ENCODE measurements at regions not wholly inside any gene's neighbourhood (a gene's known extent, or its start where the extent isn't known, plus 50 kb on each side); places are given as distances from the start of the nearest gene placed in this dataset.
"Not testable (repeated sequence)": the region's sequence is repeated elsewhere in the genome, so short reads cannot be mapped to it uniquely, and the experiment has no call there.

DNA sequence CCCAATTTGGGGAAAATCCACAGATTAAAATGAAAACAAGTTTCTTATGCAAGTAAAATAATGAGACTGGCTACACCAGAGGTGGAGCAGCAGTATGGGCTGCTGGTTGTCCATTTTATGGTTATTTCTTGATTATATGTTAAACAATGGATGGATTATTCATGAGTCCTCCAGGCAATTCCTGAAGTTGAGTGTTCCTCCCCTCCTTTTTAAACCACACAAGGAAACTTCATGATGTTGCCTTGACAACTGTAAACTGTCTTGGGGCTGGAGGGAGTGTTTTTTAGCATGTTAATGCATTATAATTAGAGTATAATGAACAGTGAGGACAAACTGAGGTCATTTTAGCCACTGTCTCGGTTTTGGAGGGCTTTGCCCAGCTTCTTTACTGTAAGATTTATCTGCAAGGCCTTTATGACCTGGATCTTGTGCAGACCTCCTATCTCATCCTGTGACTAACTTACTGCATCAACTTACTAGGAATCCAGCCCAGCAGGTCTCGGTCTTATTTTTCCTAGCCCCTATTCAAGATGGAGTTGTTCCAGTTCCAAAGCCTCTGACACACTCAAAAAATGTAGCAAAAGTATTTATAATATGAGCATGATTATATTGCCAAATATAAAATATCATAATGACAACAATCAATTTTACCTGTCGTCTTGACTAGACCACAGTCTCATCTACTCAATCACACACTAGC is 534.0 kb downstream of the TMEM121 start:
- Histone ChIP-seq H3K27me3 (ENCODE audit: control insufficient read depth, insufficient read depth, low read length) (no peaks in the 10 kb centered on the region), H3K4me3 (replicated peaks in 1 of 4; ENCODE audit: control extremely low read depth in 1 of 4, insufficient read depth in 1 of 4, low read depth in 3 of 4, low read length in 4 of 4) (no peak overlapping the region), H3K27ac (ENCODE audit: insufficient read depth, low read length) (no peak overlapping the region), H3K4me1 (ENCODE audit: control insufficient read depth, extremely low read depth, insufficient read depth, low read length) (no peaks in the 10 kb centered on the region), H3K79me2 (ENCODE audit: control insufficient read depth, insufficient read depth, low read length) (no peaks in the 10 kb centered on the region), H4K20me1 (ENCODE audit: control insufficient read depth, extremely low read depth, insufficient read depth, low read length) (no peaks in the 10 kb centered on the region), H3K9ac (ENCODE audit: insufficient read depth, low read length) (no peak overlapping the region), H3K36me3 (ENCODE audit: control insufficient read depth, insufficient read depth, low read length) (no peaks in the 10 kb centered on the region), H2AFZ (ENCODE audit: low read length) (no peak overlapping the region), H3K9me3 (ENCODE audit: control insufficient read depth, insufficient read depth, low read depth, low read length) (no peaks in the 10 kb centered on the region), H3K4me2 (ENCODE audit: extremely low read depth, insufficient read depth, low read length) (no peak overlapping the region)
- no peak for DNase-seq (ENCODE audit: low read depth in 2 of 2)
- TF ChIP-seq, protein P1, sequence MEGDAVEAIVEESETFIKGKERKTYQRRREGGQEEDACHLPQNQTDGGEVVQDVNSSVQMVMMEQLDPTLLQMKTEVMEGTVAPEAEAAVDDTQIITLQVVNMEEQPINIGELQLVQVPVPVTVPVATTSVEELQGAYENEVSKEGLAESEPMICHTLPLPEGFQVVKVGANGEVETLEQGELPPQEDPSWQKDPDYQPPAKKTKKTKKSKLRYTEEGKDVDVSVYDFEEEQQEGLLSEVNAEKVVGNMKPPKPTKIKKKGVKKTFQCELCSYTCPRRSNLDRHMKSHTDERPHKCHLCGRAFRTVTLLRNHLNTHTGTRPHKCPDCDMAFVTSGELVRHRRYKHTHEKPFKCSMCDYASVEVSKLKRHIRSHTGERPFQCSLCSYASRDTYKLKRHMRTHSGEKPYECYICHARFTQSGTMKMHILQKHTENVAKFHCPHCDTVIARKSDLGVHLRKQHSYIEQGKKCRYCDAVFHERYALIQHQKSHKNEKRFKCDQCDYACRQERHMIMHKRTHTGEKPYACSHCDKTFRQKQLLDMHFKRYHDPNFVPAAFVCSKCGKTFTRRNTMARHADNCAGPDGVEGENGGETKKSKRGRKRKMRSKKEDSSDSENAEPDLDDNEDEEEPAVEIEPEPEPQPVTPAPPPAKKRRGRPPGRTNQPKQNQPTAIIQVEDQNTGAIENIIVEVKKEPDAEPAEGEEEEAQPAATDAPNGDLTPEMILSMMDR (conservative IDR thresholded peaks at IDR 0.05 in 1 of 2, IDR thresholded peaks at IDR 0.05 in 1 of 2; ENCODE audit: low read depth in 1 of 2, low read length in 2 of 2): no peak
- no peak for TF ChIP-seq EZH2 (IDR thresholded peaks at IDR 0.05; ENCODE audit: low read length, missing control alignments)

DNA sequence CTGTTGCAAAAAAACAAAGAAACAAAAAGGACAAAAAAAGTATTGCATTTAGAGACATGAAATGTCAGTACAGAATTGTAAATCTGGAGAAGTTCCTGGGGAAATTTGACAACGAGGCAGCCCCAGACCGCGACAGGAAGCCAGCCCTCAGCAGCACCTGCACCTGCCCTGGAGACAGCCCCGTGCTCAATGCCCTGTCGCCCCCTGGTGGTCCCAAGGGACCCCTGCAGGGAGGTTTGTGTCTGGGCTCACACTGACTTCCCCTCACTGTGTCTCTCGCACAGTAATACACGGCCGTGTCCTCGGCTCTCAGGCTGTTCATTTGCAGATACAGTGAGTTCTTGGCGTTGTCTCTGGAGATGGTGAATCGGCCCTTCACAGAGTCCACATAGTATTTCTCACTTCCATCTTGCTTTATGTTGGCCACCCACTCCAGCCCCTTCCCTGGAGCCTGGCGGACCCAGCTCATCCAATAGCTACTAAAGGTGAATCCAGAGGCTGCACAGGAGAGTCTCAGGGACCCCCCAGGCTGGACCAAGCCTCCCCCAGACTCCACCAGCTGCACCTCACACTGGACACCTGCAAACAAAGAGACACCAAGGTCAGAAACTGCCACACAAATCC is 535.6 kb downstream of the TMEM121 start:
- H3K9me3 ChIP-seq (ENCODE audit: control insufficient read depth, insufficient read depth, low read depth, low read length); H3K36me3 ChIP-seq (ENCODE audit: control insufficient read depth, insufficient read depth, low read length); H3K27ac ChIP-seq (ENCODE audit: insufficient read depth, low read length); H3K9ac ChIP-seq (ENCODE audit: insufficient read depth, low read length); H3K4me1 ChIP-seq (ENCODE audit: control insufficient read depth, extremely low read depth, insufficient read depth, low read length); H3K4me2 ChIP-seq (ENCODE audit: extremely low read depth, insufficient read depth, low read length); H2AFZ ChIP-seq (ENCODE audit: low read length); H3K4me3 ChIP-seq (replicated peaks in 1 of 4; ENCODE audit: control extremely low read depth in 1 of 4, insufficient read depth in 1 of 4, low read depth in 3 of 4, low read length in 4 of 4); H3K27me3 ChIP-seq (ENCODE audit: control insufficient read depth, insufficient read depth, low read length); H3K79me2 ChIP-seq (ENCODE audit: control insufficient read depth, insufficient read depth, low read length); H4K20me1 ChIP-seq (ENCODE audit: control insufficient read depth, extremely low read depth, insufficient read depth, low read length); DNase-seq (ENCODE audit: low read depth in 2 of 2): not testable (repeated sequence)

GRCh38 chr14:106062502-106063272 is 536.3 kb downstream of the TMEM121 start:
- no peaks in the 10 kb centered on the region for H3K79me2 ChIP-seq (ENCODE audit: control insufficient read depth, insufficient read depth, low read length)
- no peak overlapping the region for H3K4me2 ChIP-seq (ENCODE audit: extremely low read depth, insufficient read depth, low read length)
- H4K20me1 ChIP-seq (ENCODE audit: control insufficient read depth, extremely low read depth, insufficient read depth, low read length): no peaks in the 10 kb centered on the region
- no peaks in the 10 kb centered on the region for H3K27me3 ChIP-seq (ENCODE audit: control insufficient read depth, insufficient read depth, low read length)
- DNase-seq (ENCODE audit: low read depth in 2 of 2): no peak
- H3K27ac ChIP-seq (ENCODE audit: insufficient read depth, low read length): no peak overlapping the region
- no peak overlapping the region for H3K9ac ChIP-seq (ENCODE audit: insufficient read depth, low read length)
- no peak overlapping the region for H2AFZ ChIP-seq (ENCODE audit: low read length)
- no peak overlapping the region for H3K4me3 ChIP-seq (replicated peaks in 1 of 4; ENCODE audit: control extremely low read depth in 1 of 4, insufficient read depth in 1 of 4, low read depth in 3 of 4, low read length in 4 of 4)
- H3K36me3 ChIP-seq (ENCODE audit: control insufficient read depth, insufficient read depth, low read length): no peaks in the 10 kb centered on the region
- H3K4me1 ChIP-seq (ENCODE audit: control insufficient read depth, extremely low read depth, insufficient read depth, low read length): no peaks in the 10 kb centered on the region
- H3K9me3 ChIP-seq (ENCODE audit: control insufficient read depth, insufficient read depth, low read depth, low read length): no peaks in the 10 kb centered on the region
- no peak for TF ChIP-seq EZH2 (IDR thresholded peaks at IDR 0.05; ENCODE audit: low read length, missing control alignments)
- TF ChIP-seq, protein P1 (conservative IDR thresholded peaks at IDR 0.05 in 1 of 2, IDR thresholded peaks at IDR 0.05 in 1 of 2; ENCODE audit: low read depth in 1 of 2, low read length in 2 of 2): no peak
